Ectodermal cell (in vitro differentiated cells): ENCODE measurements at regions not wholly inside any gene's neighbourhood (a gene's known extent, or its start where the extent isn't known, plus 50 kb on each side); places are given as distances from the start of the nearest gene placed in this dataset.

Experiments used
- H3K27ac ChIP-seq: 2 replicates; pipeline ENCODE4 v1.7.0; 2013; ENCODE audit warnings: mild to moderate bottlenecking, low read depth, low read length; ENCODE audit not compliant: insufficient read depth, poor library complexity, severe bottlenecking
- H3K27me3 ChIP-seq: 2 replicates; pipeline ENCODE4 v1.7.0; 2013; ENCODE audit warnings: mild to moderate bottlenecking, low read length; ENCODE audit not compliant: insufficient read depth, control insufficient read depth, poor library complexity, severe bottlenecking
- H3K36me3 ChIP-seq: one replicate; pipeline ENCODE4 v1.7.0; 2013; ENCODE audit warnings: low read length; ENCODE audit not compliant: control insufficient read depth, insufficient read depth
- H3K4me1 ChIP-seq: one replicate; pipeline ENCODE4 v1.7.0; 2013; ENCODE audit warnings: low read length; ENCODE audit not compliant: control insufficient read depth, insufficient read depth
- H3K4me3 ChIP-seq: 2 replicates; pipeline ENCODE4 v1.7.0; 2013; ENCODE audit warnings: low read depth, low read length, control low read depth; ENCODE audit not compliant: insufficient read depth
- H3K9me3 ChIP-seq: 2 replicates; pipeline ENCODE4 v1.7.0; 2013; ENCODE audit warnings: mild to moderate bottlenecking, low read length, moderate library complexity; ENCODE audit not compliant: control insufficient read depth
- WGBS, 2 experiments: methylation state at CpG; one replicate each; pipeline ENCODE4 v1.1.7; 2013; ENCODE audit warnings: missing lambda C conversion rate in 2 of 2; 5-methylcytosine and 5-hydroxymethylcytosine counted together

GRCh38 chr2:19300961-19301360 is 57.5 kb downstream of the OSR1 start:
- Histone ChIP-seq H3K27ac (no peak overlapping the region), H3K27me3 (no peaks in the 10 kb centered on the region), H3K4me1 (peaks cover 8% of the 10 kb centered on the region), H3K4me3 (no peak overlapping the region), H3K9me3 (no peaks in the 10 kb centered on the region), H3K36me3 (no peaks in the 10 kb centered on the region)
- 65 to 81% methylated on average over 2 of the region's 2 CpGs for WGBS, 2 experiments

DNA sequence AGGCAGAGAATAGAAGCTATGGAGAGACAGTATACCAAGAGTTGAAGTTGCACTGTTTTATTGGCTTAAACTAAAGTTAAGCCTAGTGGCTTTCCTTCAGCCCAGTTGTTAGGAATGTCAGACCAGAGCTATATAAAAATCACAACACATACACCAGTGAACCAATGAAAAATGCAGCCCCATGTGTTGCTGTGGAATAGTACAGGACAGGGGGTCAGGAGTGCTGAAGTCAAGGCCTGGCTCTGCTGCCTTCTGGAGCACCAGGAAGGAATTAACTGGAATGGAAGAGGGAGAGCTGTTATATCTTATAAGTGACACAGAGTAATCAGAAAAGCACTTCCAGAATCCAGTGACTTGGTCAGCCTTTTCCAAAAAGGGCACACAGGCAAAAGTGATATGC is 58.9 kb downstream of the OSR1 start:
- Histone ChIP-seq H3K27ac (no peak overlapping the region), H3K27me3 (no peaks in the 10 kb centered on the region), H3K4me3 (no peak overlapping the region), H3K36me3 (no peaks in the 10 kb centered on the region), H3K9me3 (no peaks in the 10 kb centered on the region), H3K4me1 (no peaks in the 10 kb centered on the region)

GRCh38 chr2:19299032-19299431 is 59.4 kb downstream of the OSR1 start:
- Histone ChIP-seq H3K27ac (no peak overlapping the region), H3K9me3 (no peaks in the 10 kb centered on the region), H3K4me3 (no peak overlapping the region), H3K4me1 (no peaks in the 10 kb centered on the region), H3K27me3 (no peaks in the 10 kb centered on the region), H3K36me3 (no peaks in the 10 kb centered on the region)
- WGBS, 2 experiments, result 92% methylated on average over 6 of the region's 7 CpGs

DNA sequence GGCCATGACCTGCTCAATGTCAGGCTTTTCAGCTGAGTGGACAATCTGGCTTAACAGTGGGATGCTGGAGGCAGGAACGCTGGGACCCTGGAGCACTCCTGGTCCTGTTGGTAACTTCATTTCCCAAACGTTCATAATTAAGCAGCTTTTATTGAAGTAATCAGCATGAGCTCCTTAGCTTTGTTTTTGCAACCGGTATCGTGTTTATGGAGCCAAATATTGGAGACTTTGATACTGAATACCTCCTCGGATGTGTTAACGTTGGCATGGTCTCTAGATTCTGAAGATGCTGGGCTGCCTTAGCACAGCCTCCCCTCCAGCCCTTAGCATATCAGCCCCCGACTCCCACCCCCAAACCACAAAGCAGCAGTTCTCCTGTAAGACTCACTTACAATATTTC is 60.7 kb downstream of the OSR1 start:
- 80 to 84% methylated on average over 7 of the region's 7 CpGs for WGBS, 2 experiments
- Histone ChIP-seq H3K27ac (no peak overlapping the region), H3K9me3 (no peaks in the 10 kb centered on the region)

DNA sequence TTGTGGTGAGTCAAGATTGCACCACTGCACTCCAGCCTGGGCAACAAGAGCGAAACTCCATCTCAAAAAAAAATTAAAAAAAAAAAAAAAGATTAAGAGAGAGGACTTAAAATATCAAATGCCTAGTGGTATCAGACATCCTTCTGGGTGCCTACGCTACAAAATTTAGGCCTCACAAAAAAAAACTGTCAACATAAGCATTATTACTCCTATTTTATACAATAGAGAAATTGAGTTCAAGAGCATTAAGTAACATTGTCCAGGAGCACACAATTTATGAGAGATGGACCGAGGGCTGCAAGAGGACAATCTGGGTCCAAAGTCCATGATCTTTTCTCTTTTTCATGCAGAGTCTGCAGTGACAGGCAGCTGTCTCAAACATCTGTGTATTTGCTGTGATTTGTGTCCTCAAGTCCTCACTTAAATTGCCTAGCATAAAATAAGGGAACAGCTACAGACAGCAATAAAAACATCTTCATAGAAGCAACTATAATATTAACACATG is 62.4 kb downstream of the OSR1 start:
- no peaks in the 10 kb centered on the region for H3K9me3 ChIP-seq
- H3K4me3 ChIP-seq, result no peak overlapping the region
- no peaks in the 10 kb centered on the region for H3K27me3 ChIP-seq
- H3K27ac ChIP-seq, result no peak overlapping the region
- 65 to 85% methylated on average over 1 to 3 of the region's 3 CpGs for WGBS, 2 experiments
- no peaks in the 10 kb centered on the region for H3K36me3 ChIP-seq
- no peaks in the 10 kb centered on the region for H3K4me1 ChIP-seq

More for the DNA sequence above, 60.7 kb downstream of the OSR1 start:
- Histone ChIP-seq H3K4me1 (no peaks in the 10 kb centered on the region), H3K27me3 (no peaks in the 10 kb centered on the region), H3K36me3 (no peaks in the 10 kb centered on the region), H3K4me3 (no peak overlapping the region)

GRCh38 chr2:19292007-19292406 is 66.4 kb downstream of the OSR1 start:
- no peaks in the 10 kb centered on the region for H3K36me3 ChIP-seq
- H3K4me3 ChIP-seq, result no peak overlapping the region
- no peaks in the 10 kb centered on the region for H3K9me3 ChIP-seq
- WGBS, 2 experiments, result 96 to 99% methylated on average over 4 to 5 of the region's 5 CpGs
- H3K27me3 ChIP-seq, result no peaks in the 10 kb centered on the region
- no peak overlapping the region for H3K27ac ChIP-seq
- H3K4me1 ChIP-seq, result no peaks in the 10 kb centered on the region

GRCh38 chr2:19288291-19288690 is 70.1 kb downstream of the OSR1 start:
- no peaks in the 10 kb centered on the region for H3K9me3 ChIP-seq
- H3K36me3 ChIP-seq, result no peaks in the 10 kb centered on the region
- no peak overlapping the region for H3K27ac ChIP-seq
- no peaks in the 10 kb centered on the region for H3K4me1 ChIP-seq
- no peak overlapping the region for H3K4me3 ChIP-seq
- no peaks in the 10 kb centered on the region for H3K27me3 ChIP-seq
- 42 to 50% methylated on average over 2 of the region's 2 CpGs for WGBS, 2 experiments

DNA sequence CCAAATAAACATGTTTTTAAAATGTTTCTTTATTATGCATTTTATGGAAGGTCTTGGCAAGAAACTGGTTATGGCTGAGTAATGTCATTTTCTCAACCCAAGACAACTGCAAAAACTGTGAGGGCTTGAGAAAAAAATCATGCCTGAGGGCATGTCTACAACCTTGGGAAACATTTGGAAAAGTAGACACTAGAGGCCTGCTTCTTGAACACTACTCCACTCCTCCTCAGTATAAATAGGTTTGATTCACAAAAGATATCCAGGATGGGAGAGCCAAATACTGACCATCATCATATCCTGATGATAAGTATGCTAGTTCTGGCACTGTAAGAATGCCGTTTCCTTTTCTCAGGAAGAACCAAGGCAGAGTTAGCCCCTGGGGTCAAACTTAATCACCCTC is 71.1 kb downstream of the OSR1 start:
- H3K4me1 ChIP-seq, result no peaks in the 10 kb centered on the region
- H3K4me3 ChIP-seq, result no peak overlapping the region
- H3K27me3 ChIP-seq, result no peaks in the 10 kb centered on the region
- H3K27ac ChIP-seq, result no peak overlapping the region
- 95 to 97% methylated on average over 1 of the region's 1 CpG for WGBS, 2 experiments
- no peaks in the 10 kb centered on the region for H3K9me3 ChIP-seq
- no peaks in the 10 kb centered on the region for H3K36me3 ChIP-seq

GRCh38 chr2:19282305-19282704 is 76.1 kb downstream of the OSR1 start:
- Histone ChIP-seq H3K36me3 (no peaks in the 10 kb centered on the region), H3K9me3 (no peaks in the 10 kb centered on the region), H3K27me3 (no peaks in the 10 kb centered on the region), H3K4me1 (no peaks in the 10 kb centered on the region), H3K4me3 (no peak overlapping the region), H3K27ac (no peak overlapping the region)
- WGBS, 2 experiments, result 93% methylated on average over 4 of the region's 4 CpGs

DNA sequence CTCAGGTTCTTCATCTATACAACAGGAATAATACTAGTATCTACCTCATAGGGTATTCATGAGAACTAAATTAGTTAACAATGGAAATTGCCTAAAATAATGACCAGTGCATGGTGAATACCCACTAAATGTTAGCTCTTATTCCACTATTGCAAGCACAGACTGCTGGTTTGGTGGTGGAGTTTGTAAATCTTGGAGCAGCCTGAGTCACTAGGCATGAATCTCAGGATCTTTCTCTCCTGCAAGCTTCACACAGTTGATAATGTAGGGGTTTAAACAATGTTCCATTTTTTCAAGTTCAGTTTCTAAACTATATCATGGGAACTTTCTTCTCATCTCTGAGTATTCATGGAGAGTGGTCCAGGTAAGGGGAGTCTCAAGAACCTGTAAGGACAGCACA is 84.0 kb downstream of the OSR1 start:
- no peaks in the 10 kb centered on the region for H3K4me1 ChIP-seq
- H3K36me3 ChIP-seq, result no peaks in the 10 kb centered on the region
- H3K27ac ChIP-seq, result no peak overlapping the region
- no peaks in the 10 kb centered on the region for H3K27me3 ChIP-seq
- no peaks in the 10 kb centered on the region for H3K9me3 ChIP-seq
- no peak overlapping the region for H3K4me3 ChIP-seq

- Histone ChIP-seq H3K27ac (no peak overlapping the region), H3K4me1 (no peaks in the 10 kb centered on the region), H3K27me3 (no peaks in the 10 kb centered on the region), H3K36me3 (no peaks in the 10 kb centered on the region), H3K9me3 (no peaks in the 10 kb centered on the region), H3K4me3 (no peak overlapping the region)
- 85 to 88% methylated on average over 1 of the region's 1 CpG for WGBS, 2 experiments
These were observed 85.4 kb downstream of the OSR1 start for GRCh38 chr2:19272941-19273470.
